NCI-H446 (cell line): ENCODE measurements at regions not wholly inside any gene's neighbourhood (a gene's known extent, or its start where the extent isn't known, plus 50 kb on each side); places are given as distances from the start of the nearest gene placed in this dataset.

Source experiments
- DNase-seq, 2 experiments: peaks; one replicate each; lab custom pipeline; 2025; lab: John Stamatoyannopoulos, UW

- peak; percentile 40 to 74 for DNase-seq
Measured at GRCh38 chr21:24895885-24896734, 711.2 kb downstream of the MRPL39 start.

DNA sequence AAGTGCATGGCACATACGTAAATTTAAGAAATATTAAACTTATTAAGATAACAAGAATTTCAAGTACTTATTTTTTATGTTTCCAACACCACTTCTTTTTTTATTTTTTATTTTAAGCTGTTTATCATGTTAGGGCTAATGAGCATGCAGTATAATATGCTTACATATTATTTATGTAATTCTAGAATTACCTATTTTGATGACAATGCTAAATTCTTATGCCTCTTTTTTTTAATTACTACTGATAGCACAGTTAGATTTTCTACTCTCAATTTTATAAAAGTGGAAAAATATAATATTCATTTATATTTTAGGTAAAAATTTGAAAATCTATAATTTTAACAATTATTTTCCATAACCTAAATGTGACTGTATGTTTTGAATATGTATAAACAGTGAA, 713.0 kb downstream of the MRPL39 start:
- DNase-seq, result no peak

- DNase-seq, result no peak
Measured at GRCh38 chr21:24890021-24890420, 717.3 kb downstream of the MRPL39 start.

DNA sequence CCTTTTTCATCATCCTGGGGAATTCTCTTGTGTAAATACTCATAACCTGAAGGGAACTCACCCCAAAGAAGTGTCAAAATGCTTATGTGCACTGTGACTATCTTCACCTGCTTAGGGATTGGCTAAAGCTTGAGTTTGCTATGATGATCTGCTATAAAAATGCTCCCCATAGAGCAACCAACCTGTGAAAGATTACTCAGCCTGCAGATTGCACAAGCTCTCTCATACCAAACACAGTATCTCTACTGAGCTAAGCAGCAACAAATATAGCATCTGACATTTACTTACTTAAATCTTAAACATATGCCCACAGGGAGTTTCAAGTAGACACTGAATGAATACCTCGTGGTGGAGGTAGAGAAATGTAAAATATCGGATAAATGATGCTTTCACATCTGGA, 725.8 kb downstream of the MRPL39 start:
- no peak for DNase-seq

DNA sequence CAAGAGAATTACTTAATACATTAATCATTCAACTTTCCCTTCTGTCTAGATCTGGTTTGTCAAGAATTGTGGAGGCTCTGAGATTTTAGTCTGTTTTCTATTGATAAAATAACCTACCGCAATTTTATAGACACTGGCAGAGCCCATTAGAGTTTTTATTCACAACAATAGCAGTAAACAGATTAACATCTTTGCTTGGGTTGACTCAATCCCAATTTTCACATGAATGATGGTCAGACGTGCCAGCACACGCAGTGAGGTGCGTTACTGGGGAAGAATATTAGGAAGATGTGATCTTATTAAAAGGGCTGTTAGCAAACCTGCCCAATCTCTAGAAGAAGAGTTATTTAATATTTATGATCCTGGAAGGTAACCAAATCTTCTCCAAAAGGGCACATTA, 736.6 kb downstream of the MRPL39 start:
- no peak for DNase-seq

GRCh38 chr21:24869862-24870261, 737.4 kb downstream of the MRPL39 start:
- DNase-seq, result no peak

DNA sequence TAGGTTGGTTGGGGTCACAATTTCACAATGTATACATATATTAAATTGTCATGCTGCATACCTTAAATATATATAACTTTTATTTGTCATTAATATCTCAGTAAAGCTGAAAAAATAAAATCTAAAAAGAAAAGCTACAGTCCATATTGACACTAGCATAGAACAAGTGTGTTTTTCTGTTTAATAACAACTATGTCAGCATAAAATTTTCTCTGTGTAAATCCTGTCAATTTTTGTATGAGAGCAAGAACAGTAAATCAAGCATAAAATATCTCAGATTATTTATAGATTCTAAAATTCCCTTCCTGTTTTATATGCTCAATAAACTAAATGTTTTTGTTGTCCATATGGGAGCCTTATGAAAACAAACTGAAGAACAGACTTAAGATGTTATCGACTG, 739.2 kb downstream of the MRPL39 start:
- no peak for DNase-seq

GRCh38 chr21:24861471-24861870, 745.8 kb downstream of the MRPL39 start:
- DNase-seq, result peak in 1 of 2 experiments; percentile 57

GRCh38 chr21:24856326-24856725, 751.0 kb downstream of the MRPL39 start:
- no peak for DNase-seq

GRCh38 chr21:24852610-24853195, 754.6 kb downstream of the MRPL39 start:
- DNase-seq, result no peak

- no peak for DNase-seq
Measured at GRCh38 chr21:24850121-24850520, 757.2 kb downstream of the MRPL39 start.

GRCh38 chr21:24844671-24845070, 762.6 kb downstream of the MRPL39 start:
- DNase-seq, result no peak

DNA sequence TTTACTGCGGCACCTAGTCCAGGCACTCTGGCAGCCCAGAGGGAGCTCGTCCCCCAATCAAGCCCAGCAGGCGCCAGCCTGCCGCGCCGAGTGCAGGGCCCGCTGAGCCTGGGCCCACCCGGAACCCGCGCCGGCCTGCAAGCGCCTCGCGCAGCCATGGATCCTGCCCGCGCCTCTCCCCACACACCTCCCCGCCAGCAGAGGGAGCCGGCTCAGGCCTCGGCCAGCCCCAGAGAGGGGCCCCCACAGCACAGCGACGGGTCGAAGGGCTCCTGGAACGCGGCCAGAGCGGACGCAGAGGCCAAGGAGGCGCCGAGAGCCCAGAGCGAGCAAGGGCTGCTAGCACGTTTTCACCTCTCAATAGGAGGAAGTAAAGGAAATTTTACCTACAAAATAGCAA, 767.0 kb downstream of the MRPL39 start:
- no peak for DNase-seq

GRCh38 chr21:24832961-24833360, 774.3 kb downstream of the MRPL39 start:
- DNase-seq, result no peak

DNA sequence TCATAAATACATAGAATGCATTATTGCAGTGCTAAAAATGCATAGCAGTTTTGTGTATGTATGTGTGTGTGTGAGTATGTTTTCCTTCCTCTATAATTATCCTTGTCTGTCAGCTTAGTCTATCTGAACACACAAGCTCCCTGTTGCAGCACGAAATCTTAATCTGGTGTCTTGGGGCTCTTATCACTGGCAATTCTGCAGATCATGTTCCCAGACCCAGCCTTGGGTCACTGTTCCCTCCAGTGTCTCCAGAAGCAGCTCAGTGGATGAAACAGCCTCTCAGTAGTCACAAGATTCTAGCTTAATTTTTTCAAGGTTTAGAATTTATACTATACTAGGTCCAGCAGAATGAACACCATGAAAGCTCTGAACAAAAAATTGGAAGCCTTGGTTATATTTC, 777.9 kb downstream of the MRPL39 start:
- DNase-seq, result no peak

GRCh38 chr21:24826822-24827221, 780.5 kb downstream of the MRPL39 start:
- DNase-seq, result no peak

DNA sequence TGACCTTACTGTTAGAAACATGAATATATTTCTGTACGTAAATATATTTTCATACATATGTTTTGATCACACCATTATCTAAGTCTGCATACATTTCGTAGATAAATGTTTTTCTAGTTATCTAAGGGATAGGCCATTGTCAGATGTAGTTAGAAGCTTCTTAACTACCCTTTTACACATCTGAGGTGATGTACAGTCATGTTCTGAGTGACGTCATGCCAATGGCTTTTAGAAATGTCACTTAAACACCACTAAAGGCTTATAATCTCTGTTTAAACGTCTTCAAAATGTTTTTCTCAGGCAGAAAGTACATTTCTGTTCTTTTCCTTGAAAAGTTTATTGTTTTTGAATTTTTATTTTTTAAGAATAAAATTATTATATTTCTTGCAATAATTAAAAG, 781.9 kb downstream of the MRPL39 start:
- DNase-seq, result no peak

DNA sequence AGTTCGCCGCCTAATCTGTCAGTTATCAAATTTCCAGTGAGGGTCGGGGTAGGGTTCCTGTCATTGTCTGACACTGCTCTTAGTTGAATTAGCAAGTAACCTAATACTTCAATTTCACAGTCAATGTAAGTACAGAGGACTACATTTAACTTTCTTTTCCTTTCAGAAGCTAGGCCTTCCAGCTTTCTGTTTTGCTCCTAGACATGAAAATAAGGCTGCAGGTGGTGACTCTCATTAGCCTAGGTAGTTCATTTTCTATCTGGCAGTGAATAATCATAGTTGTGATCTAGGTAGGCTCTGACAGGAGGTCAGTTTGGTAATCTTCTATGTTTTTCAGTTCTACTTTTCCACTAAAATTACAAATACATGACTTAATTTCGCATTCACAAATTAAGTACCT, 783.1 kb downstream of the MRPL39 start:
- no peak for DNase-seq

DNA sequence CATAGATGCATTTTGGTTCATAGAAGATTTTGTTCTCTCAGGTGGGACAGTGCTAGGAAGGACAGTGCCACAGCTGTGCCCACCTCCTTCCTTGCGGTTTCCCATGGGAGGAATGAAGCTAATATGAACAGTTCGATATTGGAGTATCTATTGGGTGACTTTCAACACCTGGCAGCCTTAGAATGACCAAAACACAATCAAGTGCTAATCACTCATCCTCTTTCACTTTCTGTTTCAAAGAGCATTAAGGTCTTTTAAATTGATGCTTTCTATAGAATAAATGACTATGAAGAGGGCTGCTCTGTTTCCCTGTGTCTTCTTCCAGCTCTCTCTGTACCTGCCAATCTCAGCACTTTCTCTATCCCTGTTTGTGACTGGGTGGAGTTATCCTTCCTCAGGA, 784.0 kb downstream of the MRPL39 start:
- no peak for DNase-seq

- peak; percentile 21 to 62 for DNase-seq
Measured at GRCh38 chr21:24785033-24785432, 822.2 kb downstream of the MRPL39 start.

DNA sequence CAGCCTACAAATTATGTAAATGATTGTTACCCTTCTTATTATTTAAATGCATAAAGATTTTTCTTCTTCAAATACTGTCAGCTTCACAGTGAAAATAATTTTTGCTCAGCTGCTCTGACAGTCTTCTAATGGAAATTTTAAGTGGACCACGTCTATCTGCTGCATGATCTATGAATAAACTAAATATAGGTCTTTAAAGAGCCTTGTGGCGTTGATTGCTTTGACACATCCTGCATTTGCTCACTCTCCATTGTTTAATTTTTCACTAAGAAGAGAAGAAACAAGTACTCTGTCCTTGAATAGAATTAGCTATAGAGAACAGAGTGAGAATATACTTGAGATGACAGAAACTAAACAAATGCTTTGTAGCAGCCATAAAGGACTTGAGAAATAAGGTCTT, 826.1 kb downstream of the MRPL39 start:
- no peak for DNase-seq

- peak in 1 of 2 experiments; percentile 25 for DNase-seq
Measured at GRCh38 chr21:24759348-24760075, 847.8 kb downstream of the MRPL39 start.

DNA sequence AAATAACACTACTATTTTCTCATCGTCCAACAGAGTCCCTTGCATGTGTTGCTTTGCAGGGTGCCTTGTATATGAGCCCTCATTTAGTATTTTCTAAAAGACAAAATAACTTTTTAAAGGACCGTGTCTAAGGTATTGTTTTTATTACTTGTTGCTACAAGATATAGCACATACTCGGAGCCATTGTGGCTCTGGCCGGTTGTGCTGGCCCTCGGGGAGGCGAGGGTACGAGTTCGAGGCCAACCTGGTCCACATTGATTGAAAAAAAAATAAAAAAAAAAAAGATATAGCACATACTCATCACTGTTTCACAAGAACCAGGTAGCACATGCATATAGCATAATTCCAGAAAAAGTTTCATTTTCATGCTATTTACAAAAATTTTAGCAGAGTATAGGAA, 869.2 kb downstream of the MRPL39 start:
- no peak for DNase-seq
